ENCODE measurements at regions not wholly inside any gene's neighbourhood (a gene's known extent, or its start where the extent isn't known, plus 50 kb on each side); places are given as distances from the start of the nearest gene placed in this dataset.
A peak's percentile ranks its signal among the peaks of the same experiment; 100 is the strongest.
"Not testable (repeated sequence)": the region's sequence is repeated elsewhere in the genome, so short reads cannot be mapped to it uniquely, and the experiment has no call there.

DNA sequence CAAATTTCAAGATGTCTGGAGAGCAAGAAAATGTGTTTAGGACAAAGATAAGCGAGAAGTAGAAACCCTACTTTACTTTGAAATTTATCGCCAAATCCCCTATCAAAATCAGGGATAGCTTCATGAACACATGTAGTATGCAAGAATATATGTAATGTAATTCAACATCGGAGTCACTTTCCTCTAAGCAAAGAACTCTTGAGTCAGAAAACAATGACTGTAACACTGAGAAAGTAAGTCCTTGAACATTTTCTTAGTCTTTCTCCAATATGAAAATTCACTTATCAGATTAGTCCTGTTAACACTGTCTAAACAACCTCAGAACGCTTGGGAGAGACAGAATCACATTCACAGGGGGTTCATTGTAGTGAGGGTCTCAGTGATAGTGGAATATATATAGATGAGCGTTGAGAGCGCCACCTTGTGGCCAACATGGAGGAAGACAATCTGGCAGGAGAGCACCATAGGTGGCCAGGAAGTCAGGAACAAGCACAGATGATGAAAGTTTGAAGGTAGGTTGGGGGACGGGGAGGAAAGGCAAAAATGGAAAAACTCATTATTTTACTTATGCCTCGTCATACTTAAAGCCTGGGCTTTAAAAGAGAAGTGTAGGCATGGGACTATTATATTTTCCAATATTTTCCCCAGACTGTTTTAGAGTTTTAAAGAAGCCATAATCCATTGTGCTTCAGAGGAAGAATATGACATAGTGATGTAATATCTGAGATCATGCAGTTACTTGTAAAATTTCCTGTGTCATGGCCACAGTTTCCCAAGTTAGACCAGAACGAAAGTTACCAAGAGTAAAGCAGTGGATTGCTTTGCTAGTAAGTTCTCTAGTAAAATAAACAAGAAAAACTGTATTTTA lies 115.5 kb upstream of the GNAI1 start:
- peak in 26 of 56 donors; percentile 0 to 47 (median 14) for DNase-seq

DNA sequence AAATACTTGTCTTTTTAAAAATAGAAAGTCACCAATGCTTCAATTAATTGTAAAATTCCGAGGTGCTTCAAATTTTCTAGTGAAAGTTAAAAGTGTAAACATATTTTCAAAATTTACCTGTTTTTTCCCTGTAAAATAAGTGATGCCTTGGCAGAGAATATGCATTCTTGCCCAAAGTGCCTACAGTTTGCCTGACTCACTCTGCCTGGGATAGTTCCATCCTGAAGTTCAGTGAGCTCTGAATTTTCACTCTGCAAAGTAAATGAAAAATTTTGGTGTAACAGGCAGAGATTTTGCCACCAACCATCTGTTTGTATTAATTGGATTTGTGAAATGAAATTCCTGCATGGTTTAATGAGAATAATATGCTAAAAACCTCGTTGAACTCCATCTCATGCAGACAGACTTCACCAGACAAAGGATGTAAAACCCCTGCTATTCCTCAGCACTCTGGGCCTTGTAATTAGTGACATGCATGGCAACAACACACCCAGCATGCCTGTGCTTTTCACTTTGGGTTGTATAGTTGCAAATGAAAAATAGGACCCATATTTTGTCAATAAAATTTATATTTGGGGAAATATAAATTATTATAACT lies 117.4 kb upstream of the GNAI1 start:
- DNase-seq: no peak

DNA sequence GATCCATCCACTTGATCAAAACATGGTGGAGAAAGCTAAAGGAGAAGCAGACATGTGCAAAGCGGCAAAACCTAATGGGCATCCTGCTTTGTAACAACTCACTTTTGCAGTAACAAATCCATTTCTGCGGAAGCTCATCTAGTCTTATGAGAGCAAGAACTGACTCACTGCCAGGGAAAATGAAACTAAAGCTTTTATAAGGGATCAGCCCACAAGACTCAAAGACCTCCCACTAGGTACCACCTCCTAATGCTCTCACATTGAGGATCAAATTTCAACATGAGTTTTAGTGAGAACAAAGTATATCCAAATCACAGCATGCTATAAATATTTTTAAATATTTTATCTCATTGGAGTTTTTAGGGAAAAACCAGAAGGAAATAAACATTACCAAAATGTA lies 120.1 kb upstream of the GNAI1 start:
- no peak for DNase-seq

DNA sequence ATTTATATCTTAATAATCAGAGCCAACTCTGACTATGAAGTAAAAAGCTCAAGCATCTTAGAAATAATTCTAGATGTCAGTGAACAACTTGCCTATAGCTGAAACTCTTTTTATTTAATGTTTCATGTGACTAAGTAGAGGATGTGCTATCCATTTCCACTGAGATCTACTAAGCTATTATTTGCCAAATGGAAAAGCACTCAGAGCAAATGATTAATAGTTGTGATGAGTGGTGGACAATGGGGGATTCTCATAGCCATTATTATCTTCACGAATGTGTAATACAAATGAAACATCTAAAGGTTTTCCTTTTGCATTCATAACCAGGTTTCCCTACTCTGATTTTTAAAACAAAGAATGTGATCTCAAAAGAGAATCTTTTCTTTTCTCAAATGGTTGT lies 126.6 kb upstream of the GNAI1 start:
- DNase-seq: no peak

DNA sequence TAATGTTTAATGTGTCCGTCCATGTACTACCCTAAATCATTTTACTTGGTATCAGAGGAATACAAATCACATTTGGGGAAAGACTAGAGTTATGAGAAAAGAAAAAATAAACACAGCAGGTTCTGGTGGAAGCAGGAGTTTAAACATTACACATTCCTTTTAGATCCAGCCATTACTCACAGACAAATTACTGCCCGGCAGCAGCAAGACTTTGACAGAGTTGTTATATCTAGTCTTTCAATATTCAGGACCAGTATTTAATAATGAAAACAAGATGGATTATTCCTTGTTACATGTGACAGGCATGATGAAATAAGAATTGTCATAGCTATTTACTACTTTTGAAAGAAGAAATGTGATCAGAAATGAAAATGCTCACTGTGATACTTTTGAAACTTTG lies 131.8 kb upstream of the GNAI1 start:
- DNase-seq: no peak

DNA sequence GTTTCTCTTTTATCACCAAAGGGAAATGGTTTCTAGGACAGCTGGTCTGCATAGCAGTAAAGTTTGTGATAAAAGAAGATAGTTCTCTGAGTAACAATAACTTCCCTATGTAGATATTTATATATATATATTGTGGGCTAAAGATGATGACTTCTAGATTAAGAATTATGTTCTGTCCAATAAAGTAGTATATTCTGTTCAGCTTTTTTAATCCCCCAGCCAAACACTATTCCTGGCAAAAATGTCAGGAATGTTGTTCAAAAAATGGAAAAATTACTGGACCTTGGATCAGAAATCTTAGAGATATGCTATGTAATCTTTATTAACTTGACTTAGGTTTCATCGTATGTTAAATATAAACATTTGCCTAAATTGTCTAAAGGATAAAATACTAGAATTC lies 136.3 kb upstream of the GNAI1 start:
- no peak for DNase-seq

DNA sequence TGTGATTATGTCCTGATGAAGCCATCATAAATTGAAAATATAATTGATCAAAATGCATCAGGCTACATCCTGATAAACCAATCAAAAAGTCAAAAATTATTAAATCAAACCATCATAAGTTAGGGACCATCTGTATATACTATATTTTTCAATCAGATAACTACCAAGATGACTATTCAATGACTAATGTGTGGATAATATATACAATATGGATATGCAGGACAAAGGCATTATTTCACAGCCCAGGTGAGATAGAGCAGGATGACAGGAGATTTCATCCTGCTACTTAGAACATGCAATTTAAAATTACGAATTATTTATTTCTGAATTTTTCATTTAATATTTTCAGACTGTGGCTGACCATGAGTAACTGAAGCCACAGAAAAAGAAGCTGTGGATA lies 137.3 kb upstream of the GNAI1 start:
- DNase-seq: no peak

DNA sequence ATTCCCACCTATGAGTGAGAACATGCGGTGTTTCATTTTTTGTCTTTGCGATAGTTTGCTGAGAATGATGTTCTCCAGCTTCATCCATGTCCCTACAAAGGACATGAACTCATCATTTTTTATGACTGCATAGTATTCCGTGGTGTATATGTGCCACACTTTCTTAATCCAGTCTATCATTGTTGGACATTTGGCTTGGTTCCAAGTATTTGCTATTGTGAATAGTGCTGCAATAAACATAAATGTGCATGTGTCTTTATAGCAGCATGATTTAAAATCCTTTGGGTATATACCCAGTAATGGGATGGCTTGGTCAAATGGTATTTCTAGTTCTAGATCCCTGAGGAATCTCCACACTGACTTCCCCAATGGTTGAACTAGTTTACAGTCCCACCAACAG lies 138.9 kb upstream of the GNAI1 start:
- DNase-seq: not testable (repeated sequence)

DNA sequence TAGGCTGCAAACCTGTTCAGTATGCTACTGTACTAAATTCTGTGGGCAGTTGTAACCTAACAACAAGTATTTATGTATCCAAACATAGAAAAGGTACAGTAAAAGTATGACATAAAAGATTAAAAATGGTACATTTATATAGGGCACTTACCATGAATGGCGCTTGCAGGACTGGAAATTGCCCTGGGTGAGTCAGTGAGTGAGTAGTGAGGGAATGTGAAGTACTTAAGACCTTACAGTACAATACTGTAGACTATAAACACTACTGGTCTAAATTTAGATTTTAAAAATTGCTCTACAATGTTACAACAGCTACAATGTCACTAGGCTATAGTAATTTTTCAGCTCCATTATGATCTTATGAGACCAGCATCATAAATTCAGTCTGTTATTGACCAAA lies 146.0 kb upstream of the GNAI1 start:
- DNase-seq: no peak

DNA sequence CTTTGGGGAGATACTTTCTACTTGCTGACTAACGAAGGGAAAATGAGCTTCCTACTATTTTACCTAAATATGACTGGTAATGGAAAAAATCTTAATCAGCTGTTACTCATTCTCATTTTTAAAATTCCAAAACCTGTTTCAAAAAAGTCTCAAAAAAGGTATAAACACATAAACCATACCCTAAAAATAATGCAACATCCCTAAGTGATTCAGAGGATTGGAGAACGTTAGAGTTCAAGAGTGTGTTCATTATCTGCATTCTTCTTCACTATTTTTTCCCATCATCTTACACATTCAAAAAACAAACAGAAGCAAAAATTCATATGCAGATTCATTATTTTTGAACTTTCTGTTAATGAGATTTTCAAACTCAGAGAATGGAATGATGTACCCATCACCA lies 150.4 kb upstream of the GNAI1 start:
- DNase-seq: no peak

DNA sequence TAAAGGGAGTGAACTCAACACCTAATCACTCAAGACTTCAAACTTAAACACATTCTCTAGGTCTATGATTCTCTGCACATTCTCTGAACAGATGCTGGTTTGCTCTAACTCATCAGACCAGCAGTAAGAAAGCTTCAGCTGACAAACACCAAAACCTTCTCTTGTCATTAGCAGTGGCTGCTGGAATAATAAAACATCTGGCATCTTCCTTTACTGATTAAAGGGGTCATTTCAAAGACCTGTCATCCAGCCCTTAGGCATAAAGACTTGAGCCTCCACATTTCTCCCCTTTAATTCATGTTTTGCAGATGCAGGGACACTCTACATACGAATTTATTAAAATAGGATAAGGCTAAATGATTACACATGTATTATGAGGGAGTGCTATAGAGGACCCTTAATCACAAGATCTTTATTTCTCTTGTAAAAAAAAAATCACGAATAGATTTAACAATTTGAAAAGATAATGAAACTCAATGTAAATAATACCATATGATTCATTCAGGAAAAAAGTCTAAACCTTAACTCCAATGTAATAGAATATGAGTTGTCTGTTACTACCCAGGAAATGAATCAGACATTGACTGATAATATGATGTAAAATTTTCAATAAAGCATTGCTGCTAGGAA lies 152.4 kb upstream of the GNAI1 start:
- no peak for DNase-seq

DNA sequence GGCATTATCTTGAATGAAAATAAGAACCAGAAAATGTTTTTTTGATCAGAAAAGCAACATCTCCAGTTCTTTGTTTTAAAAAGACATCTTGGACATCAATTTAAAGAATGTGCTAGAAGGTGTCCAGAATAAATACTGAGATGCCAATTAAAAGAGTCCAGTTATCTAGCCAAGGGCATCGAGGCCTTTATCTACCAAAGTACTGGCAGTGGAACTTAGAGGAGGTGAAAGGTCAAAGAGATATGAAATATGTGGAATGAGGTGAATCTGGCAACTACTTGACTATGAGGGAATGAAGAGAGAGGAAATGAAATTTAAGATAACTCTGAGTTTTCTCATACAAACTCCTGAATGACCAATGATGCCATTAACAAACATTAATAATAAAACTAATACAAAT lies 154.3 kb upstream of the GNAI1 start:
- no peak for DNase-seq

DNA sequence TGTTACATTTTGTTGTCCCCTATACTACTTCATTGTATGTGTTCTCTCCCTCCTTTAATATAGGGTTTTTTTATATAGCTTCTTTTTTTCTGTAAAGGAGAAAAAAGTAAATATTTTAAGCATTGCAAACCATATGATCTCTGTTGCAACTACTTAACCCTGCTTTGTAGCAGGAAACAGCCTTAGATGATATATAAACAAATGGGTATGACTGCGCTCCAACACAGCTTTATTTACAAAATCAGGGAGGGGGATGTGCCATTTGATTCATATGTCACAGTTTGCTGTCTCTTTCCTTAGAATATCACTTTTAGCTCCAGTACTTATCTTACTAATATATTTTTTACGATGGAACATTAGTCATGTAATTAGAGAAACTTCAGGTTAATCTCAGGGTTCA lies 155.2 kb upstream of the GNAI1 start:
- DNase-seq: no peak

DNA sequence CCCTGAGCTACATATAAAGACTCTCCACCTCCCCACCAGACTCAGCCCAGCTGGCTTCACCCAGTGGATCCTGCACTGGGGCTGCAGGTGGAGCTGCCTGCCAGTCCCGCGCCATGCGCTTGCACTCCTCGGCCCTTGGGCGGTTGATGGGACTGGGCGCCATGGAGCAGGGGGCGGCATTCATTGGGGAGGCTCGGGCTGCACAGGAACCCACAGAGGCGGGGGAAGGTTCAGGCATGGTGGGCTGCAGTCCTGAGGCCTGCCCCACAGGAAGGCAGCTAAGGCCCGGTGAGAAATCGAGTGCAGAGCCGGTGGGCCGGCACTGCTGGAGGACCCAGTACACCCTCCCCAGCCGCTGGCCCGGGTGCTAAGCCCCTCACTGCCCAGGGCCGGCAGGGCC lies 157.2 kb upstream of the GNAI1 start:
- no peak for DNase-seq

DNA sequence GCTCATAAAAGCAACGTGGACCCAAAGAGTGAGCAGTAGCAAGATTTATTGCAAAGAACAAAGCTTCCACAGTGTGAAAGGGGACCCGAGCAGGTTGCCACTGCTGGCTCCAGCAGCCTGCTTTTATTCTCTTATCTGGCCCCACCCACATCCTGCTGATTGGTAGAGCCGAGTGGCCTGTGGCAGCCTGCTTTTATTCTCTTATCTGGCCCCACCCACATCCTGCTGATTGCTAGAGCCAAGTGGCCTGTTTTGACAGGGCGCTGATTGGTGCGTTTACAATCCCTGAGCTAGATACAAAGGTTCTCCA lies 158.0 kb upstream of the GNAI1 start:
- not testable (repeated sequence) for DNase-seq

DNA sequence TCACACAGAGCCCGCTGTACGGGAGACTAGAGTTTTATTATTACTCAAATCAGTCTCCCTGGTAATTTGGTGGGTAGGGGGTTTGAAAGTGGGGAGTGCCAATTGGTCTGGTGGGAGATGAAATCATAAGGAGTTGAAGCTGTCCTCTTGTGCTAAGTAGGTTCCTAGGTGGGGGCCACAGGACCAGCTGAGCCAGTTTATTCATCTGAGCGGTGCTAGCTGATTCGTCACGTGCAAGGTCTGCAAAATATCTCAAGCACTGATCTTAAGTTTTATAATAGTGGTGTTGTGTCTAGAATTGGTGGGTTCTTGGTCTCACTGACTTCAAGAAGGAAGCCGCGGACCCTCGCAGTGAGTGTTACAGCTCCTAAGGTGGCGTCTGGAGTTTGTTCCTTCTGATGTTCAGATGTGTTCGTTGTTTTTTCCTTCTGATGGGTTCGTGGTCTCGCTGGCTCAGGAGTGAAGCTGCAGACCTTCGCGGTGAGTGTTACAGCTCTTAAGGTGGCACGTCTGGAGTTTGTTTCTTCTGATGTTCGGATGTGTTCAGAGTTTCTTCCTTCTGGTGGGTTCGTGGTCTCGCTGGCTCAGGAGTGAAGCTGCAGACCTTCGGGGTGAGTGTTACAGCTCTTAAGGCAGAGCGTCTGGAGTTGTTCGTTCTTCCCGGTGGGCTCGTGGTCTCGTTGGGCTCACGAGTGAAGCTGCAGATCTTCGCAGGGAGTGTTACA lies 158.5 kb upstream of the GNAI1 start:
- DNase-seq: not testable (repeated sequence)

DNA sequence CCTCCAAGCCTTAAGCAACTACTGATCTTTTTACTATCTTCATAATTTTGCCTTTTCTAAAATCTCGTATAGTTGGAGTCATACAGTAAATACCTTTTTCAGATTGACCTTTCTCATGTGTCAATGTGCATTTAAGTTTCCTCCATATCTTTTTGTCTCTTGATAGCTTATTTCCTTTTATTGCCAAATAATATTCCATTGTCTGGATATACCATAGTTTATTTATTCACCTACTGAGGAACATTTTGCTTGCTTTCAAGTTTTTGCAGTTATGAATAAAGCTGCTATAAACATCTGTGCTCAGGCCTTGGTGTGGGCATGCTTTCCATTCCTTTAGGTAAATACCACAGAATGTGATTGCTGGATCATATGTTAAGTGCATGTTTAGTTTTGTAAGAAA lies 161.2 kb upstream of the GNAI1 start:
- no peak for DNase-seq

DNA sequence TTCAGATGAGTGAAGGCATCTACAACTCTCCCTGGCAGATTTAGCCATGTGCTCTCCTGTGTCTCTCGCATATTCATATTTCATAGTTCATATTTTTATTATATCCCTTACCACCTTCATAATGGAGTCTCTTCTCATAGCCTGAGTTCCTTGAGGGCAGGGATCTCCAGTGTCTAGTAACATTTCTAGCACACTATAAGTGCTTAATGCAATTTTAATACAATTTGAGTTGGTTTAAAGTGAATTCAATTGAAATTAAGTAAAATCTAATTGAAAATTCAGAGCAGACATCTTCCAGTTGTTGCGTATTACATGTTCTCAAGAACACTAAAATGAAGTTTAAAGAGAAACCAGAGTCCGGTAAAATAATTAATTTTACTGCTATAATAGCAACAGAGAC lies 163.6 kb upstream of the GNAI1 start:
- no peak for DNase-seq

DNA sequence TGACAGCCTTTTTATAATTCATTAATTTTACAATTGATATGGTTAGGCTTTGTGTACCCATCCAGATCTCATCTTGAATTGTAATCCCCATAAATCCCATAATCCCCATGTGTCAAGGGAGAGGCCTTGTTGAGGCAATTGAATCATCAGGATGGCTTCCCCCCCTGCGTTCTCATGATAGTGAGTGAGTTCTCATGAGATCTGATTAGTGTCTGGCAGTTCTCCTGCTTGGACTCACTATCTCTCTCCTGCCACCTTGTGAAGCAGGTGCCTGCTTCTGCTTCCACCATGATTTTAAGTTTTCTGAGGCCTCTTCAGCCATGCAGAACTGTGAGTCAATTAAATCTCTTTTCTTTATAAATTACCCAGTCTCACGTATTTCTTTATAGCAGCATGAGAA lies 165.7 kb upstream of the GNAI1 start:
- no peak for DNase-seq

DNA sequence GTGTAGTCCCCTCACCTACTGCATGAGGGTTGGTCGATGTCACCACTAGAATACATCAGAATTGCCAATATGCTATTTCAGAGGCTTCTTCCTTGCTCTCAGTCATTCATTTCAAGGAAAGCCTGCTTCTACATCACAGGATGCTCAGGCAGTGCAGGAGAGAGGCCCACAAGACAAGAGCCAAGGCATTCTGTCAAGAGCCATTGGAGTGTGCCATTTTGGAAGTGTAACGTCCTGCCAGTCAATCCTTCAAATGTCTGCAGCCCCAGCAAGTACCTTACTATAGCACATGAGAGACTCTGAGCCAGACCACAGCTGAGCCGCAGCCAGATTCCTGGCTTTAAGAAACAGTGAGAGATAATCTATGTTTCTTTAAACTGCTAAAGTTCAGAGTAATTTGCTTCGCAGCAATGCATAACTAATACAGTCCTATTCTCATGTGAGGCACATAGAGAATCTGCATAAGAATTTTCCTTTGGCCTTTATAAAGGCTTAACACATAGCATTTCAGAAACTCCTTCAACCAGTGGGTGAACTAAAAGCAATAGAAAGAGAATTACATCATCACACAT lies 166.5 kb upstream of the GNAI1 start:
- no peak for DNase-seq

DNA sequence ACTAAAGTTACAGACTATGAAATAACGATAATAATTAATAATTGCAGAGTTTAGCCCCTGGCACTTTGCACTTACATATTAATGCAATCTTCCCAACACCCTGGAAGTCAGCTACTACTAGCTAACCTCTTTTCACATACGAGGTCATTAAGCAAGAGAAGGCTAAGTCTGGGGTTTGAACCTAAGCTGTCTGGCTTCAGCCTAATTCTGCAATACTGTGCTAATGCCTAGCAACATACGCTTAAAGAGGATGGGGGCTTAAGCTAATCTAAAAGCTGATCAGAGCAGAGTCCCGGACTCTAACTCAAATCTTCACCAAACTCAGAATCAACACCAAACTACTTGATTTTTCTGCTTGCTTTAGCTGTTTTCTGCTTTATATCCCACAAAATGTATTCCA lies 168.7 kb upstream of the GNAI1 start:
- DNase-seq: no peak

DNA sequence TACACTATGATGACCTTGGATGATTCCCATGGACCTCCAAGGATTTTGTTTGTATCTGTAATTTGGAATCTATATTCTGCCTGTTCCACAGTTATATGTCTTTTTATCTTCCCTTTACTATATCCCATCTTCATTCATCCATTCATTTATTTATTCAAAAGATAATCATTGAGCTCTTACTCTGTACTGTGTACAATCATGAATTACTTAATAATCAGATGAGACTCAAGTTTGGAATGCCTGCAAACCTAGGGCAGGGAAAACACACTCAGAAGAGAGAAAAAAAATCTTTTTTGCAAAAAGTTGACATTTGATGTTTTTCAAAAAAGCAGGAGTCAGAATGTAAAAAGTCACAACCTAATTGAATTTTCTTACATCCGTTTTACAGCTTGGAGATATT lies 170.2 kb upstream of the GNAI1 start:
- no peak for DNase-seq
